ENCODE measurements at regions not wholly inside any gene's neighbourhood (a gene's known extent, or its start where the extent isn't known, plus 50 kb on each side); places are given as distances from the start of the nearest gene placed in this dataset.
"Not testable (repeated sequence)": the region's sequence is repeated elsewhere in the genome, so short reads cannot be mapped to it uniquely, and the experiment has no call there.

DNA sequence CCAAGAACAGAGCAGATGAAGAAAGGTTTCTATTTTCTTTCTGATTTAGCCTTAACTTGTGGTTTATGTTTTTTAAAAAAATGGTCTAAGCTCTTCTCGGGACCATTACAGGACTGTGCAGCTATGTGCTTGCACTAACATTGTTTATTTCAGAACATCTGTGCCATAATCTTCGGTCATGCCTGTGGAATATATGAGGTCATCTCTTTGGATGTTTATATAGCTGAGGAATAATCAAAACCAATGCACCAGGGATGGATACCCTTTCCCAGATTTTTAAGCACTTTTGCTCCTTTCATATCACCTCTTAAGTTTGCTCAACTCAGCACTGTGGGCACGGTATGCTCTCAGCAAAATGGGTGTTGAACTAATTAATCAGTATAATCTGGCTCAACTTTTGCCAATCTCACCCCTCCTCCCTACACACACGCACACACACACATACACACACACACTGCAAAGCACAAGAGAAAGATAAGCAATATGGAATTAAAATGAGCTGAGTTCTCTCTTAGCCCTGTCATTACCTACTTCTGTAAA is 268.5 kb upstream of the TMC3 start:
- FAIRE-seq (no peak), DNase-seq (ENCODE audit: insufficient read length, low spot score) (no peak)
- TF ChIP-seq POLR2AphosphoS5 (IDR thresholded peaks at IDR 0.05; ENCODE audit: low read depth, low read length), result no peak
- no peak for TF ChIP-seq SPI1 (IDR thresholded peaks at IDR 0.05; ENCODE audit: low read depth, low read length)
- TF ChIP-seq PAX5 (IDR thresholded peaks at IDR 0.05; ENCODE audit: insufficient read depth, low read length, severe bottlenecking), result no peak
- no peak for TF ChIP-seq TAF1 (IDR thresholded peaks at IDR 0.05; ENCODE audit: low read depth, low read length)
- no peak for TF ChIP-seq POU2F2 (IDR thresholded peaks at IDR 0.05; ENCODE audit: low read depth, low read length)
- TF ChIP-seq POLR2A (IDR thresholded peaks at IDR 0.05; ENCODE audit: low read depth, low read length), result no peak

DNA sequence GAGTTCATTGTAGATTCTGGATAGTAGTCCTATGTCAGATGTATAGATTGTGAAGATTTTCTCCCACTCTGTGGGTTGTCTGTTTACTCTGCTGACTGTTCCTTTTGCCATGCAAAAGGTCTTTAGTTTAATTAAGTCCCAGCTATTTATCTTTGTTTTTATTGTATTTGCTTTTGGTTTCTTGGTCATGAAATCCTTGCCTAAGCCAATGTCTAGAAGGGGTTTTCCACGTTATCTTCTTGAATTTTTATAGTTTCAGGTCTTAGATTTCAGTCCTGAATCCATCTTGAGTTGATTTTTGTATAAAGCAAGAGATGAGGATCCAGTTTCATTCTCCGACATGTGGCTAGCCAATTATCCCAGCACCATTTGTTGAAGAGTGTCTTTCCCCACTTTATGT is 262.1 kb upstream of the TMC3 start:
- FAIRE-seq; DNase-seq (ENCODE audit: insufficient read length, low spot score): not testable (repeated sequence)

DNA sequence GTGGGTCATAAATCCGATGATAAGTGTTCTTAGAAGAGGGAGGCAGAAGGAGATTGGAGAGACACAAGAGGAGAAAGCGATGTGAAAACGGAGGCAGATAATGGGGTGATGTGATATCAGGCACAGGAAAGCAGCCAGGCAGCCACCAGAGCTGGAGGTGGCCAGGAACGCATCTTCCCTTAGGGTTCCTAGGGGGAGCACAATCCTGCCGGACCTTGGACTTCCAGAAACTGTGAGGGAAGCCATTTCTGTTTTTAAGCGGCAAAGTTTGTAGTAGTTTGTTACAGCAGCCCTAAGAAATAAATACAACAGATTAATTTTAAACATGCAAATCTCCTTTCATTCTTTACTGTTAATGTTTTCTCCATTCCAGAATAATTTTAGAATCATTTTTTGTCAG is 259.9 kb upstream of the TMC3 start:
- no peak for DNase-seq (ENCODE audit: insufficient read length, low spot score)
- no peak for TF ChIP-seq POU2F2 (IDR thresholded peaks at IDR 0.05; ENCODE audit: low read depth, low read length)
- no peak for TF ChIP-seq TAF1 (IDR thresholded peaks at IDR 0.05; ENCODE audit: low read depth, low read length)
- TF ChIP-seq PAX5 (IDR thresholded peaks at IDR 0.05; ENCODE audit: insufficient read depth, low read length, severe bottlenecking), result no peak
- no peak for FAIRE-seq

DNA sequence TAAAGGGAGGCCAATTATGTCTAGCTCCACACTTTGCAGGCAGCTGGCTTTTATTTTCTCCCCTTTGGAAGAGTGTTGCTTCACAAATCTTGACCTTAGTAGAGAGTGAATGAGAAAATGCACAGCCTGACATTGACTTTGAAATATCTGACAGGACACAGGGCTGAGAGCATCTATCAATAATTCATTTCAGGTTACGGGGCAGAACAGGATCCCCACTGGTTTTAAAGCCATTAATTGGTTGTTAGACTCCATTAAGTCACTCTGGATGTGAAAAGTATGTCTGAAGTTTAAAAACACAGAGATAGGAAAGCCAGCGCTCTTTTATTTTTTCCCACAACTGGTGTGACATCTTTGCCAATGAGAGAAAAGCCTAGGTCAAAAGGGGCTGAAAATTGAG is 251.9 kb upstream of the TMC3 start:
- FAIRE-seq, result no peak
- no peak for TF ChIP-seq TAF1 (IDR thresholded peaks at IDR 0.05; ENCODE audit: low read depth, low read length)
- no peak for TF ChIP-seq PAX5 (IDR thresholded peaks at IDR 0.05; ENCODE audit: insufficient read depth, low read length, severe bottlenecking)
- TF ChIP-seq POU2F2 (IDR thresholded peaks at IDR 0.05; ENCODE audit: low read depth, low read length), result no peak
- no peak for TF ChIP-seq POLR2AphosphoS5 (IDR thresholded peaks at IDR 0.05; ENCODE audit: low read depth, low read length)
- TF ChIP-seq SPI1 (IDR thresholded peaks at IDR 0.05; ENCODE audit: low read depth, low read length), result no peak
- TF ChIP-seq POLR2A (IDR thresholded peaks at IDR 0.05; ENCODE audit: low read depth, low read length), result no peak
- no peak for DNase-seq (ENCODE audit: insufficient read length, low spot score)

- TF ChIP-seq SPI1 (IDR thresholded peaks at IDR 0.05; ENCODE audit: low read depth, low read length) (no peak), POU2F2 (IDR thresholded peaks at IDR 0.05; ENCODE audit: low read depth, low read length) (no peak), POLR2AphosphoS5 (IDR thresholded peaks at IDR 0.05; ENCODE audit: low read depth, low read length) (no peak), PAX5 (IDR thresholded peaks at IDR 0.05; ENCODE audit: insufficient read depth, low read length, severe bottlenecking) (no peak), POLR2A (IDR thresholded peaks at IDR 0.05; ENCODE audit: low read depth, low read length) (no peak), TAF1 (IDR thresholded peaks at IDR 0.05; ENCODE audit: low read depth, low read length) (no peak)
- DNase-seq (ENCODE audit: insufficient read length, low spot score) (no peak), FAIRE-seq (no peak)
These were observed 245.0 kb upstream of the TMC3 start for GRCh38 chr15:81619002-81619401.

DNA sequence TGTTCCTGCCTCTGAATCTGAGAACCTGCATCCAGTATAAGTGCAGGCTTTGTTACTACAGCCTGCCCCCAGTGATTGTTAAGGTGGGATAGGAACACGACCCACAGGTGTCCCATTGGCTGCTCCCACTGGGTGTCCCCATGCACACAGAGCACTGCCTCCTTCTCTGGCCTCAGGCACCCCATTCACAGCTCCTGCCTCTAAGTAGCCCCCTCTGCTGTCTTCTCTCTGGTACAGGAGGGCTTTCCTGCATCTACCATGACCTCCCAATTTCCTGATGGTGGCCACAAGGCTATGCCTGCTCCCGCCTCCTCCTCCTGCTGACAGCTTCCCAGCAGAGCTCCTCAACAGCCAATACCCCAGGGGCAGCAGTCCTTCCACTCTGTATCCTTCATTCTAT is 238.6 kb upstream of the TMC3 start:
- no peak for FAIRE-seq
- no peak for DNase-seq (ENCODE audit: insufficient read length, low spot score)
- no peak for TF ChIP-seq POLR2A (IDR thresholded peaks at IDR 0.05; ENCODE audit: low read depth, low read length)
- no peak for TF ChIP-seq POLR2AphosphoS5 (IDR thresholded peaks at IDR 0.05; ENCODE audit: low read depth, low read length)
- no peak for TF ChIP-seq POU2F2 (IDR thresholded peaks at IDR 0.05; ENCODE audit: low read depth, low read length)
- TF ChIP-seq SPI1 (IDR thresholded peaks at IDR 0.05; ENCODE audit: low read depth, low read length), result no peak
- no peak for TF ChIP-seq PAX5 (IDR thresholded peaks at IDR 0.05; ENCODE audit: insufficient read depth, low read length, severe bottlenecking)
- no peak for TF ChIP-seq TAF1 (IDR thresholded peaks at IDR 0.05; ENCODE audit: low read depth, low read length)

DNA sequence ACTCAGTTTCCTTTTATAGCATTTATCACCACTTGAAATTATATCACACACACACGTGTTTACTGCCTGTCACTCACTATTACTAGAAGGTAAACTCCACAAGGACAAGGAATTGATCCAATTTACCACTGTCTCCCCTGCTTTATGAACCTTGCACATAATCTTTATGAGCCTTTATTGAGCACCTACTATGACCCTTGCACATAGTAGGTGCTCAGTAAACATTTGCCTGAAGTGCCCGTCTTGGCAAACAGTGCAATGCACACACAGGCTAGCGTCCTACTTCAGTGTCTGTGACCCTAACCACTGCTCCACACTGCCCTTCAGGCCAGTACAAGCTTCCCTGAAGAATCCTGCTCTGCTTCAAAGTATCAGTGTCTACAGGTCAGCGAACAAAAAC is 237.7 kb upstream of the TMC3 start:
- FAIRE-seq (no peak), DNase-seq (ENCODE audit: insufficient read length, low spot score) (no peak)
- TF ChIP-seq POU2F2 (IDR thresholded peaks at IDR 0.05; ENCODE audit: low read depth, low read length) (no peak), POLR2AphosphoS5 (IDR thresholded peaks at IDR 0.05; ENCODE audit: low read depth, low read length) (no peak), SPI1 (IDR thresholded peaks at IDR 0.05; ENCODE audit: low read depth, low read length) (no peak), POLR2A (IDR thresholded peaks at IDR 0.05; ENCODE audit: low read depth, low read length) (no peak), TAF1 (IDR thresholded peaks at IDR 0.05; ENCODE audit: low read depth, low read length) (no peak), PAX5 (IDR thresholded peaks at IDR 0.05; ENCODE audit: insufficient read depth, low read length, severe bottlenecking) (no peak)

GRCh38 chr15:81608309-81608829 is 234.4 kb upstream of the TMC3 start:
- TF ChIP-seq TAF1 (IDR thresholded peaks at IDR 0.05; ENCODE audit: low read depth, low read length), result no peak
- no peak for TF ChIP-seq POU2F2 (IDR thresholded peaks at IDR 0.05; ENCODE audit: low read depth, low read length)
- no peak for TF ChIP-seq SPI1 (IDR thresholded peaks at IDR 0.05; ENCODE audit: low read depth, low read length)
- TF ChIP-seq PAX5 (IDR thresholded peaks at IDR 0.05; ENCODE audit: insufficient read depth, low read length, severe bottlenecking), result no peak
- no peak for TF ChIP-seq POLR2AphosphoS5 (IDR thresholded peaks at IDR 0.05; ENCODE audit: low read depth, low read length)
- FAIRE-seq (no peak), DNase-seq (ENCODE audit: insufficient read length, low spot score) (no peak)

GRCh38 chr15:81604713-81605112 is 230.7 kb upstream of the TMC3 start:
- no peak for FAIRE-seq
- DNase-seq (ENCODE audit: insufficient read length, low spot score), result no peak
- TF ChIP-seq POLR2A (IDR thresholded peaks at IDR 0.05; ENCODE audit: low read depth, low read length), result no peak
- TF ChIP-seq POU2F2 (IDR thresholded peaks at IDR 0.05; ENCODE audit: low read depth, low read length), result no peak
- no peak for TF ChIP-seq SPI1 (IDR thresholded peaks at IDR 0.05; ENCODE audit: low read depth, low read length)
- no peak for TF ChIP-seq PAX5 (IDR thresholded peaks at IDR 0.05; ENCODE audit: insufficient read depth, low read length, severe bottlenecking)
- no peak for TF ChIP-seq TAF1 (IDR thresholded peaks at IDR 0.05; ENCODE audit: low read depth, low read length)
- no peak for TF ChIP-seq POLR2AphosphoS5 (IDR thresholded peaks at IDR 0.05; ENCODE audit: low read depth, low read length)

GRCh38 chr15:81596159-81596865 is 222.3 kb upstream of the TMC3 start:
- no peak for FAIRE-seq
- DNase-seq (ENCODE audit: insufficient read length, low spot score), result no peak
- TF ChIP-seq PAX5 (IDR thresholded peaks at IDR 0.05; ENCODE audit: insufficient read depth, low read length, severe bottlenecking), result no peak
- no peak for TF ChIP-seq SPI1 (IDR thresholded peaks at IDR 0.05; ENCODE audit: low read depth, low read length)
- TF ChIP-seq POU2F2 (IDR thresholded peaks at IDR 0.05; ENCODE audit: low read depth, low read length), result no peak
- TF ChIP-seq TAF1 (IDR thresholded peaks at IDR 0.05; ENCODE audit: low read depth, low read length), result no peak
- TF ChIP-seq POLR2A (IDR thresholded peaks at IDR 0.05; ENCODE audit: low read depth, low read length), result no peak
- no peak for TF ChIP-seq POLR2AphosphoS5 (IDR thresholded peaks at IDR 0.05; ENCODE audit: low read depth, low read length)

Data from GM12891 (cell line).